ENCODE measurements at regions not wholly inside any gene's neighbourhood (a gene's known extent, or its start where the extent isn't known, plus 50 kb on each side); places are given as distances from the start of the nearest gene placed in this dataset.
"Not testable (repeated sequence)": the region's sequence is repeated elsewhere in the genome, so short reads cannot be mapped to it uniquely, and the experiment has no call there.

GRCh38 chr6:14301477-14301876 is 183.9 kb downstream of the CD83 start:
- not testable (repeated sequence) for TF ChIP-seq CREB5 (CRISPR knock-in tag; IDR thresholded peaks at IDR 0.05; ENCODE audit: low read depth); ARNTL (CRISPR knock-in tag; IDR thresholded peaks at IDR 0.05; ENCODE audit: borderline replicate concordance, low read depth); ESRRG (CRISPR knock-in tag; IDR thresholded peaks at IDR 0.05); POU6F1 (CRISPR knock-in tag; IDR thresholded peaks at IDR 0.05; ENCODE audit: borderline replicate concordance, low read depth); ZFP3 (CRISPR knock-in tag; IDR thresholded peaks at IDR 0.05); ZNF565 (CRISPR knock-in tag; conservative IDR thresholded peaks at IDR 0.05; ENCODE audit: low read depth); PATZ1 (CRISPR knock-in tag; IDR thresholded peaks at IDR 0.05; ENCODE audit: borderline replicate concordance); CSRNP3 (CRISPR knock-in tag; IDR thresholded peaks at IDR 0.05); ZFP30 (CRISPR knock-in tag; IDR thresholded peaks at IDR 0.05)
